HG03442 (cell line): ENCODE measurements at regions not wholly inside any gene's neighbourhood (a gene's known extent, or its start where the extent isn't known, plus 50 kb on each side); places are given as distances from the start of the nearest gene placed in this dataset.
"Not testable (repeated sequence)": the region's sequence is repeated elsewhere in the genome, so short reads cannot be mapped to it uniquely, and the experiment has no call there.

Experiments used
- ATAC-seq: cut with Tn5 transposase; IDR thresholded peaks from one replicate; pipeline ENCODE4 v1.9.1; 2021; ENCODE audit warnings: mild to moderate bottlenecking, moderate library complexity; ENCODE audit not compliant: unreplicated experiment

GRCh38 chr2:21754164-21754788 lies 630.5 kb downstream of the TDRD15 start:
- ATAC-seq: no peak

GRCh38 chr2:21757805-21758430 lies 634.1 kb downstream of the TDRD15 start:
- no peak for ATAC-seq

GRCh38 chr2:21759819-21760218 lies 636.1 kb downstream of the TDRD15 start:
- no peak for ATAC-seq

DNA sequence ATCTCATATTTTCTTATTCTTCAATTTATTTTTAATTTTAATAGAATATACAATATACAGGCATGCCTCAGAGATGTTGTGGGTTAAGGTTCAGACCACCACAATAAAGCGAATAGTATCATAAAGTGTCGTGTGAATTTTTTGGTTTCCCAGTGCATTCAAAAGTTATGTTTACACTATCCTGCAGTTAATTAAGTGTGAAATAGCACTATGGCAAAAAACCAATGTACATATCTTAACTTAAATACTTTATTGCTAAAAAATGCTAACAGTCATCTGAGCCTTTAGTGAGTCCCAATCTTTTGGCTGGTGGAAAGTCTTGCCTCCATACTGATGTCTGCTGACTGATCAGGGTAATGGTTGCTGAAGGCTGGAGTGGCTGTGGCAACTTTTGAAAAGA lies 637.6 kb downstream of the TDRD15 start:
- no peak for ATAC-seq

DNA sequence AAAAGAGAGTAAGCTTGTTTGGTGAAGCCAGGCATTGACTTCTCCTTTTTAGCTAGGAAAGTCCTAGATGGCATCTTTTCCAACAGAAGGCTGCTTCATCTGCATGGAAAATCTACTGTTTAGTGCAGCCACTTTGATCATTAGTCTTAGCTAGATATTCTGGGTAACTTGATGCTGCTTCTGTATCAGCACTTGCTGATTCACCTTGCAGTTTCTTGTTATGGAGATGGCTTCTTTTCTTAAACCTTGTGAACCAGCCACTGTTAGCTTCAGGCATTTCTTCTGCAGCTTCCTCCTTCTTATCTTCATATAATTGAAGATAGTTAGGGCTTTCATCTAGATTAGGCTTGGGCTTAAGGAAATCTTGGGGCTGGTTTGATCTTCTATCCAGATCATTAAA lies 639.7 kb downstream of the TDRD15 start:
- no peak for ATAC-seq

- no peak for ATAC-seq
These were observed 647.0 kb downstream of the TDRD15 start for GRCh38 chr2:21770787-21771186.

- no peak for ATAC-seq
These were observed 648.9 kb downstream of the TDRD15 start for GRCh38 chr2:21772624-21773023.

DNA sequence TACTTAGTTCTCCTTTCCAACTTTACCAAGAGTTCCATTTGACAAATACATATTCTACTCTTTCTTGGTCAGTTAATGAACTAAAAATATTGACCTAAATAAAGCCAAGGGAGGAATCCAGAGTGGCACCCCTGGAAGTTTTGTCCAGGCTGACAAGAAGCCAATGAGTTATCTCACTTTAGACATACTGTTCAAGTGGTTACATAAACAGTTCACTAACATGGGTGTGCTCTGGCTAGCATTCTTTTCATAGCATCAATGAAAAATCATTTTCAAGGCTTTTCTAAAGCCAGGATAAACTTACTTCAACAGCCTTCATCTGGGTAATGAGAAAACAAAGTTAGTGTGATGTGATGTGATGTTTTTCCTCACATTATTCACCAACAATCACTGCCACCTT lies 649.4 kb downstream of the TDRD15 start:
- ATAC-seq: no peak

GRCh38 chr2:21774691-21775368 lies 651.1 kb downstream of the TDRD15 start:
- no peak for ATAC-seq

- ATAC-seq: no peak
These were observed 656.0 kb downstream of the TDRD15 start for GRCh38 chr2:21779786-21780185.

- ATAC-seq: no peak
These were observed 658.2 kb downstream of the TDRD15 start for GRCh38 chr2:21781962-21782361.

DNA sequence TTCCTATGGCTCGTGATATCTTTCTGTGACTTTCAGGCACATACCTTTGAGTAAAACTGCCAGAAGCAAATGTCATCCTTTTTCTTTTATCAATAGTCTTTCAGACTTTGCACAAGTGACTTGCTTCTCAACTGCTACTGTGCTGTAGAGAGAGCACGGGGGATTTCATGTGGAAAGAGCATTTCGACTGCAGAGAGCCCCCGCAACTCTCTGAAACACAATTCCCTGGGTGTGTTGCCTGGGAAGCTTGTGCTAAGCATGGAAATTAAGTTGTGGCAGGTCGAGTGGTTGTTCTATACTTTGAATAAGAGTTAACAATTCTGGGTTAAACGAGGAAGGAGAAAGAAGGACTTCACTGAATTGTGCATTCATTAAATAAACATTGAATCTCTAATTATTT lies 659.1 kb downstream of the TDRD15 start:
- no peak for ATAC-seq

GRCh38 chr2:21787941-21788340 lies 664.2 kb downstream of the TDRD15 start:
- no peak for ATAC-seq

DNA sequence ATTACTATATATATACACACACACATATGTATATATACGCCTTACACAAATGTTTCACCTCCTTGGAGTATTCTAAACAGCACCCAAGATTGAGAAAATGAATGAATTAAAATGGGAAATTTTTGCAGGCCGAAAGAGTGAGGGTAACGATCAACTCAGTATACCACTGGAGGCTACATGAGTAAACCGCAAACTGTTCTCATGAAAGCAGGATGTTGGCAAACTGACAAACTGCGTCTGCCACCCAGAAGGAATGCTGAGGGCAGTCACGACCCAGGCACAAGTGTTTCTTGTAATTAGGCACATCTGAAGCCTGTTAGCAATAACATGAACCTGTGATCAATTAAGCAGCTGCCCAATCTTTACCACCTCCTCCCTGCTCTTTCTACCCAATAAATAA lies 666.5 kb downstream of the TDRD15 start:
- ATAC-seq: not testable (repeated sequence)

- no peak for ATAC-seq
These were observed 668.8 kb downstream of the TDRD15 start for GRCh38 chr2:21792571-21792970.

GRCh38 chr2:21793461-21793860 lies 669.7 kb downstream of the TDRD15 start:
- ATAC-seq: no peak

GRCh38 chr2:21794611-21795010 lies 670.8 kb downstream of the TDRD15 start:
- ATAC-seq: no peak

- no peak for ATAC-seq
These were observed 676.6 kb downstream of the TDRD15 start for GRCh38 chr2:21800356-21800755.

DNA sequence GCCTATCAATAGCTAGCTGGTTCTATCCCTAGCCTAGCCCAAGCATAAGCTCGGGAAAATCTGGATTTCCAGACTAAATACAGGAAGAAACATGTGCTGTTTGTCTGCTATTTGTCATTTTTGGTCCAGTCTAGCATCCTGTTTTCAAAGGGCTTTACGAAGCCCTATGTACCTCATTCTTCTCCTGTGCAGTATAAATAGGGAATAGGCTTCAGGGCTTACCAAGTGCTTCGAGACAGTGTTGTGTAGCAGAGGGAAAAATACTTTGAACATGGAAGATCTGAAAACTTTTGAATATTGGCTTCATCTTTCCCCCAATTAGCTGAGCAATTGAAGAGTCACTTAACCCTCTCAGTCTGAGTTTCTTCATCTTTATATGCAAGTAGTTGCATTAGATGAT lies 679.8 kb downstream of the TDRD15 start:
- ATAC-seq: no peak

DNA sequence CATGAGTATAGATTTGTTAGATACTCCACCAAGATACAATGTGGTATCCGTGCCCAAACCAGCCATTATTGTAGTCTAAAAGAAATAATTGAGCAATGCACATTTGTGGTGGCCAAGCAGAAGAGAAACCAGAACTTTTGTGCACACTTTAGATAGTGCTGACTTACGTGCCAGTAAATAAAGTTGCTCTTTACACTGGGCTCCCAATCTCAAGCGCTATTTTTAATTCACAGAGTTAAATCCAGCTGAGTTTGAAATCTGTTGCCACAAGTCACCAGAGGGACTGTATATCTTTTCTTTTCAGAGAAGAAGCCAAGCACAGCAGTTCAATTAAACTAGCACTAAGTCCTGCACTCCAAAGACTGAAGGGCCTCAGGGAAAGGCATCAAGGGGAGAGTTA lies 680.4 kb downstream of the TDRD15 start:
- ATAC-seq: no peak

- ATAC-seq: no peak
These were observed 687.8 kb downstream of the TDRD15 start for GRCh38 chr2:21811541-21811940.

GRCh38 chr2:21812766-21813165 lies 689.0 kb downstream of the TDRD15 start:
- no peak for ATAC-seq
